ENCODE measurements at regions not wholly inside any gene's neighbourhood (a gene's known extent, or its start where the extent isn't known, plus 50 kb on each side); places are given as distances from the start of the nearest gene placed in this dataset.
"Not testable (repeated sequence)": the region's sequence is repeated elsewhere in the genome, so short reads cannot be mapped to it uniquely, and the experiment has no call there.

DNA sequence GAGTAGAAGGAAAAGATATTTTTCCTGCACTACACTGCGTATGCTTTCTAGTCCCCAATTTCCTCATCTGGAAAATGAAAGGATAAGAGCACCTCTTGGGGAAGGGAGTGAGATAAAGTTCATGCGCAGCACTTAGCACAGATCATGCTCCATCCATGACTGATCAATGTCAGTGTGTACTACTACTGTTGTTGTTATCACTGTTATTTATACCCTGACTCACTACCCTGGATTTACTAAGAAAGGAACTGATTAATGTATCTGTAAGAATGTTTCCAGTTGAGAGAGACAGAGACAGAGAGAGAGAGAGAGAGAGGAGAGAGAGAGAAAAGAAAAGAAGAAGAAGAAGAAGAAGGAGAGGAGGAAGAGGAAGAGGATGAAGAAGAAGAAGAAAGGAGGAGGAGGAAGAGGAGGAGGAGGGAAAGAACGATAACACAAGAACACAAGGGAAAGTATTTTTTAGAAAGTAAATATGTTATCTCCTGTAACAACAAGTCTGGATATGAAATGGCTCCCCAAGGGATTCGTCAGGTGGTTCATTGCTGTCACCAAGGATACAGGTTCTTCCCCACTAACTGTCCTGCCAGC is 212.2 kb upstream of the PROK2 start:
- DNase-seq, result no peak

DNA sequence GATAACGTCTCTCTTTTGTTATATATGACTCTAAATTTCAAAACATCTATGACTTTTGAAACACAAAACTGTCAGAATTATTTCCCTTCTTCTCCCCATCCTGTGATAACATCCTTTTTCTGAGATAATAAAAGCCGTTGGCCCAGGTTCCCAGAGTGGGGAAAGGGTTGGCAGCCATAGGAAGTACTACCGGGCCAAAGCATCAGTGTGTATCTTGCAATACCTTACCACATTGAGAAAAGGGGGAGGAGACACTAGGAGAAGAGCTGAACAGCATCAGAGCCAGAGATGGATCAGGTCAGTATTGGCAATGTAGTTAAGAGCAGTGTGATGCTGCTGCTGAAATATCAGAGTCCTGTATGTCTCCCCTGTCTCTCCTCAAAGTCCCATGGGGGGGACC is 210.0 kb upstream of the PROK2 start:
- DNase-seq, result no peak

DNA sequence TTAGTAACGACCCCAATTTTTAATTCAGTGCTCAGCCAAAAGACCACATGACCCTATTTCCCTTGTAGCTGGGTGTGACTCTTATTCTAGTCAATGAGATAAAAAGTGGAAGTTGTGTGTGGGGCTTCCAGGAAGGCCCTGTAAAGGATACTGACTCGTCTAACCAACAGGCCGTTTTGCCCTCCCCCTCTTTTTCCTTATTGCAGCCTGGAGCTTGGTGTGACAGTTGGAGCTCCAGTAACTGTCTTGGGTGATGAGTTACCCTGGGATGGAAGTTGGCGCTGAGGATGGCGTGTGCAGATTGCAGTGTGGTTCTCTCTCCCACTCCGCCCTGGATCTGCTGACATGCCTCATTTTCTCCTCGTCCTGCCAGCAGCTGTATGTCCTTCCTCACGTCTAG is 209.3 kb upstream of the PROK2 start:
- DNase-seq, result no peak

DNA sequence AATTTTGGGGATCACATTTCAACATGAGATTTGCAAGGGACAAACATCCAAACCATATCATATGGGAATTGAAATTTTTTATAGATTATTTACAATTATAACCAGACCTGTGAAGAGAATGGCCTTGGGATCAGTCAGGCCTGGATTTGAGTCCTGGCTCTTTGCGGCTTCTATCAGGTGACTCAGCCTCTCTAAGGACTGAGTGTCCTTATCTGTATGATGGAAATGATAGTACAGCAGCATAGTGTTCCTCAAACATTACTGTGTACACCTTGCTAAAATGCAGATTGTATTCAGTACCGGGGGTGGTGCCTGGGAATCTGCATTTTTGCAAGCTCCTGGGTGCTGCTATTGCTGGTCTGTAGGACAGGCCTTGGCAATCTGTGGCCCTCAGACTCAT is 206.7 kb upstream of the PROK2 start:
- DNase-seq, result no peak

DNA sequence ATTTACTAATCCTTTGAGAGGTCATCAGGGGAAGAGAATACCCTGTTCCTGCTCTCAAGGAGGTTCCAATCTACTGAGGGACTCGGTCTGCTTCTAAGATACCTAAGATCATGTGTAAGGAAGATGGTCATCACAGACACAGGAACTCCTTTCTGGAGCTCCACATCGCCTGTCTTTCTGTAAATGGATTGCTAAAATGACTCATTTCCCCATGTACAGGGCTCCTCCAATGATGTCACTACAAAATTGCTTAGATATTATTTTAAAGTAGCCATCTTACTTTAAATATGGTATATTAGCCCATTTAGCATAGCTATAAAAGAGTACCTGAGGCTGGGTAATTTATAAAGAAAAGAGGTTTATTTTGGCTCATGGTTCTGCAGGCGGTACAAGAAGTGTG is 206.1 kb upstream of the PROK2 start:
- no peak for DNase-seq

DNA sequence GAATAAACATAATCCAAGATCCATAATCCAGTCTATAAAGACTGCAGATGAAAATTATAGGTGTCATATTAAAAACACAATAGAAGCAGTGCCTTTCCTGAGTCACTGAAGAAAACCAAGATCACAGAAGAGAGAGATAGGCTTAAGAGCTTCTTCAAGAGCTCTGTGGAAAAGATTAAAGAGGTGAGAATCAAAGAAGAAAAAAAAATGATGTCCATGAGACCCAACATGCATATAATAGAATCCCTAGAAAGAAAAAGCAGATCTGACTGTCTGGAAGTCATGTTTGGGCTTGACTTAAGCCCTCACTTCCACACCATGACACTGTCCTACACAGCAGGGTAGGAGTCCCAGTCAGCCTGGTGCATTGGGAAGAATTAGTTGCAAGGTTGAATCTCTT is 205.6 kb upstream of the PROK2 start:
- no peak for DNase-seq

DNA sequence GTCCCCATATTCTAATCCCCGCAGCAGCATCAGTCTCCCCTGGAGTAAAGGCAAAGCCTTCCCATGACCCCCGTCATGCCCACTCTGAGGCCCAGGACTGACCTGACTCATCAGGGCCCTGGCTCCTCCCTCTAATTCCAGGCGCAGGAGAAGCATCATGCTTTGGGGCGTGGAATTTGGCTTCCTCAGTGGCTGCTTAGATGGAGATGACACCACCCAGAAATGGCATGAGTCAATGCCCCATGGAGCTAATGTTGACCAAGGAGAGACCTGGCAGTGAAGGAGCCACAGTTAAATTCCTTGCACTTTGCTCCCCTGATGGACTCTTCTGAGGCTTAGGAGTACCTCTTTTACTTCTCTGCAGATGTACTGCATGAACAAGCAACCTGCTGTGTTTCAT is 204.2 kb upstream of the PROK2 start:
- DNase-seq, result no peak

DNA sequence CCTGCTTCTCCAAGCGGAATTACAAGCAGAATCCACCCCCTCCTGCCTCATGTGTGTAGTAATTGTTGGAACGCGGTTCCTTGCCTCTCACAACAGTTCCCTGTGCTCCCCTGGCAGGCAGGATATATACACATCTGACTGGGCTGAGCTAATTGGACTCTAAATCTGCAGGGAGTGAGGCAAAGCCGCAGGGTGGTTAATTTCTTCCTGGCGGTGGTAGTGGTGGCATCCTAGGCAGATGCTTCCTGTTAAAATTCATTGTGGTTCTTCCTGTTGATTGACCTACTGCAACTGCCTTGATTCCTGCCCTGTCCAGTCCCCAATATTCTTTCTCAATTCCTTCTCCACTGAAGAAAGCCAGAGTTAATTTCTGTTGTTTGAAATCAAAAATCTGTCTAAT is 202.9 kb upstream of the PROK2 start:
- no peak for DNase-seq

DNA sequence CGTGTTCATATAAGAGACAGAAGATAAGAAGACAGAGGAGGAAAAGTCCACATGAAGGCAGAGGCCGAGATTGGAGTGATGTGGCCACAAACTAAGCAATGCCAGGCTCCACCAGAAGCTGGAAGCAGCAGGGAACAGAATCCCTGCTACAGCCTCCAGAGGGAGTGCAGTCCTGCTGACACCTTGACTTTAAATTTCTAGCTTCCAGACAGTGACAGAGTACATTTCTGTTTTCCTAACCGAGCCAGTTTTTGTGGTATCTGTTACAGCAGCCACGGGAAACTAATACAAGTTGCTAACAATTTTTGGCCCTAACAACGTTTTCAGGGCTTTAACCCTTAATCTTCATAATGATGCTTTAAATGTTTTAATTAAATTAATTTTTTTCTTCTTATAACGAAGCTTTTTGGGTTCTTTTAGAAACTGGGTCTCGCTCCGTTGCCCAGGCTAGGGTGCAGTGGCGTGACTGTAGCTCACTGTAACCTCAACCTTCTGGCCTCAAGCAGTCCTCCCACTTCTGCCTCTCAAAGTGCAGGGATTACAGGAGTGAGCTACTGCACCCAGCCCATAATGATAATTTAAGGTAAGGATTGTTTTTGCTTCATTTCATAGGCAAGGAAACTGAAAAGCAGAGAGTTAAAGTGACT is 202.3 kb upstream of the PROK2 start:
- no peak for DNase-seq

DNA sequence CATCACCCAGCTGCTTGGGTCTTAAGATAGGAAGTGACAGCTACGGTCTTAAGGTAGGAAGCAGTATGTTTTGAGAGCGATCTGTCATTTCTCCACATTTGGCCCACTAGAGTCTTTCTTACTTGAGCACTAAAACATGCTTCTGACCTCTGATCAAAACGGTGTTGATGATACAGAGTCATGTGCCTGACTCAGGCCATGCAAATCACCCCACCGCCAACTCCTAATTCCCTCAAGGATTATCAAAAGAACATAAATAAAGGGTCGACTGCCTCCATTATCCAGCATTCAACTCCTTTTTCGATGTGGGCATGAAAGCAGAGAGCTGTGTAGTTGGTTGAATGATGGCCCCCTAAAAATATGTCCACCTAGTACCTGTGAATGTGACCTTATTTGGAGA is 201.7 kb upstream of the PROK2 start:
- no peak for DNase-seq

DNA sequence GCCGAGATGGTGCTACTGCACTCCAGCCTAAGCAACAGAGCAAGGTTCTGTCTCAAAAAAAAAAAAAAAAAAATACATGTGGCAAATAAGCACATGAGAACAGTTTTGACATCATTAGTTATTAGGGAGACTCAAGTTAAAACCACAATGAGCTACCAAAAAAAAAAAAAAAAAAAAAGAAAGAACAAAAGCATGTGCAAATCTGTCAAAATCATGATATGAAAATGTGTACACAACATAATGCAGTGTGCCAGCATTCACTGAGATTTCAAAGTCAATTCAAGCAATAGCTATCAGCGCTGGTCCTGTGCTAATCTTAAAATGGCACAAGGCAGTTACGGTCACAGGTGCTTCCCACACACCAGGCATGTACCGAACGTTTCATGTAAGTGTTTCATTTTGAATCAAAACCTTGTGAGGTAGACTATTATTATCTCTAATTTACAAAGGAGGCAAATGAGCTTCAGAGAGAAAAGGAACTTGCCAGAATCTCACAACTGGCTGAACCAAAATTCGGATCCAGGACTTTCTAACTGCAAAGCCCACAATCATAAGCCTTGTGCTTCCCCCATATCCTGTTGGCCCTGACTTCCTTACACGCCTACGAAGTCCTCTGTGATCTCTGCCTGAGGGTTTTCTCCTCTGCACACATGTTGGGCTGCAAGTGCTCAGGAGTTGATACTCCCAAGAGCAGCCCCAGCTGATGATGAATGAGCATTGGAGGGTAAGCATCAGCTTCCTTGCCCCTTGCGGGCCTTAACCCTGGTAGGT is 200.1 kb upstream of the PROK2 start:
- DNase-seq, result no peak

DNA sequence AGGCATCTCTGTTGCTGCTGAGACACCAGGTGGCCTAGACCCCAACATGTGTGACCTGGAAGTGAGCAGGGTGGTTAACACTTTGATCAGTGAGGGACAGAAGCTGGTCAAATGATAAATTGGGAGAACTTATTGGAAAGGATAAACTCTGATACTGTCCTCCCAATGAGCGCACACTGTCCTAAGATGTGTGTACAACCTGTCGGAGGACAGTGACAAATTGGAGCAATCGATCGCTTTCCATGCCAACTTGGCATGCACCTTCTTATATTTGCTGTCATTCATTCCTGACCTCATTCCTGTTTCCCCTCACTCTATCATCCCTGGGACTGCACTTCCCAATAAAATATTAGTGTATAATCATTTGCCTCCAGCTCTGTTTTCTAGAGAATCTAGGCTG is 198.7 kb upstream of the PROK2 start:
- no peak for DNase-seq

DNA sequence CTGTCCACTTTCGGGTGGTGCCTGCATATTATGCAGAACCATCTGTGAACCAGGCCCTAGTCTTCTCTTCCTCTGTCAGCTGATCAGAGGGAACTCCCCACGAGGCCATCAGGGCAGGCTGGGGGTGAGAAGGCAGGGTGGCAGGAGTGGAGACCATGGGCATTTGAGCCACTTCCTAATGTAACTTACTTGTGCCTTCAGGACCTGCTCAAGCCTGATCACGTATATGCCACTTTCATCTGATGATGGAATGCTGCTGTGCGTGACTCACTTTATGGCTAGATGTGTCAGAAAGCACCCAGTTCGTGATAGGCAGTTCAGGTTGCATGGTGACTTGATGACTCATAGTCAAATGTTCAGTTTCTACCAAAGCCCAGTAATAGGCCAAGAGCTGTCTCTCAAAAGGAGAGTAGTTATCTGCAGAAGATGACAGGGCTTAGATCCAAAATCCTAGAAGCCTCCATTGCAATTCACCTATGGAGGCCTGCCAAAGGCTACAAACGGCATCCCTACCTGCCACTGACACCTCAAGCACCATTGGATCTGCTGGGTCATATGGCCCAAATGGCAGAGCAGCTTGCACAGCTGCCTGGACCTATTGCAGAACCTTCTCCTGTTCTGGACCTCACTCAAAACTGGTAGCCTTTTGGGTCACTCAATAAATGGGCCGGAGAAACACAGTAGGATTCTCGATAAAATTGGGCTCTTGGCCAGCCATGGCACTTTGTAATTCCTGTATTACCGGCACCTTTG is 197.7 kb upstream of the PROK2 start:
- DNase-seq, result not testable (repeated sequence)

DNA sequence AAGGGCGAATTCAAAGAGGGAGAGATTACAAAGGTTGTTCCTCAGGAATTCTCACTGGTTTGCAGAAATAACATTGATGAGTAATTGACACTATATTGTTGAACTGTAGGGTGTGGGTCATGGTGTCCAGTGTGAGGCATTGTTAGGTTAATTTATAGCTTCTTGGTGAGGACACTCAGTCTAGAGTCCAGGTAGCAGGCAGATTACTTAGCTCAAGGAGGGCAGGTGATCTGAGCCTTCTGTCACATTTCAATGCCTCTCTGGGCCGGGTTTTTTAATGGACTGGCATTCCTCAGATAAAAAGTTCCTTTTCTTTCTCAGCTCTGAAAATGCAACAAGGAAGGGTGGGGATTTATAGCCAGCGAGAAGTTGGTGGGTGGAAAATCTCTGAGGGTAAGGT is 194.2 kb upstream of the PROK2 start:
- DNase-seq, result no peak

DNA sequence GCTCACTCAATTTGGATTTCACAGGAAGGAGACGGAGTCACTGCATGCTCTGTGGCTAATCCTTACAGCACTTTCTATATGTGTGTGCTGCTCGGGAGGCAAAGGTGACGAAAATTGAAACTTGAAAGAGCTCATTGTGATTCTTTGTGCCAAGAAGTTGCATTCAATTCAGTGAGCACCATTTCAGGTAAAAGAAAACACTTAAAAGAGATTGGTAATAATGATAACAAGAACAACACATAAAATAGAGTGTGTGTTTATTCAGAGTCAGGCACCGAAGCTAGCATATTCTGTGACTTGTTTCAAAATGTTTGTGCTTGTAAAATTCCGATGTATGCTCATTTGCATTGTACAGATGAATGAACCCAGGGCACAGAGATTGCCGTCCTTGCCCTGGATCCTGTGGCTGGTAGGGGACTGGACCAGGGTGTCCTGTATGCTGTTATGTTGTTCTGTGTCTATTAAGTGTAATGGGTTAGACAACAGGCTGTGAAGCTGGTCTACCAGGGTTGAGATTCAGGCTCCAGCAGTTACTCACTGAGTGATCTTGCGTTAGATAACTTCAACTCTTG is 193.3 kb upstream of the PROK2 start:
- DNase-seq, result no peak

DNA sequence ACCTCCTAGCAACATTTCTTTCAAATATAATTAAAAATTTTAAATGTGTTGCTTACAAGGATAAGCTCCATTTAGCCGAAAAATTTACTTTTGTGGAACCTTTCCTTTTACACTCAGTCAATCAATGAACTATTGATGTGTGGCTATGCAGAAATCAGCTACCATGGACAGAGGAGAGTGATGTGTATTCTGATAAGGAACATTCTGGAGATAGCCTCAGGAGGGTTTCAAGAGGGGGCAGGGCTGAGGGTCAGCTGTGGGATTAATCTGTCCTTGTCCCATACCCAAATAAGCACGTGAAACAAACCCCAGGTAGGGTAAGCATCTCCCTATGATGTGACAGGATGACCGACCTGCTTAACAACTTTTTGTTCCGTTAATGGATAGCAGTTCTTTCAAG is 192.6 kb upstream of the PROK2 start:
- DNase-seq, result no peak

DNA sequence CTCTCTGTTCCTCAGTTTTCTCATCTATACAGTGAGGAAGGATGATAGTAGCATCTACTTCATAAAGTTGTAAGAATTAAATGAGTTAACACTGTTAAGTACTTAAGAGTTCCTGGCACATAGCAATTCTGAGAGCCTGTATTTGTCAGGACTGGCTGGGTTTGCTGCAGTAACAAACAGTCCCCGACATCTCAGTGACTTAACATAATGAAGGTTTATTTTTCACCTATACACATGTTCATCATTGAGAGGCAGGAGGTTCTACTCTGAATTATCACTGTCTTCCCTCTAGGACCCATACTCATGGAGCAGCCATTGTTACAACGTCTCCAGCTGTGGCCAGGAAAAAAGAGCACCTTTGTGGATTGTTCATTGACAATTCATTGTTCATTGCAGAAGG is 190.6 kb upstream of the PROK2 start:
- DNase-seq, result no peak

DNA sequence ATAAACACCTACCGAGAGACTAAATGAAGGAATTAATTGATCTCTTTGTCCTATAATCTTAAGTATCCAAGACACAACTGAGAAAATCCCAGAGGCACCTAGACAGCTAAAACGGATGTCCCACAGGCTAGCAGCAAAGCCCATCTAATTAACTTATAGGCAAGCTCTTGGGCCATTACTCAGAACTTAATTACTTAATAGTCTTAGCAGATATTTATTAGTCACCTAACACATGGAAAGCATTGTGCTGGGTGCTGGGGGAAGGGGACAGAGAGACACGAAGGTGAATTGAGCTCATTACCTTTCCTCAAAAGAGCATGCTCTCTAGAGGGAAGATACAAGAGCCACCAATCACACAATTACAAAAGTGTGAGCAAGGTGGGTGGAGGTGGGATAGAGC is 189.8 kb upstream of the PROK2 start:
- no peak for DNase-seq

DNA sequence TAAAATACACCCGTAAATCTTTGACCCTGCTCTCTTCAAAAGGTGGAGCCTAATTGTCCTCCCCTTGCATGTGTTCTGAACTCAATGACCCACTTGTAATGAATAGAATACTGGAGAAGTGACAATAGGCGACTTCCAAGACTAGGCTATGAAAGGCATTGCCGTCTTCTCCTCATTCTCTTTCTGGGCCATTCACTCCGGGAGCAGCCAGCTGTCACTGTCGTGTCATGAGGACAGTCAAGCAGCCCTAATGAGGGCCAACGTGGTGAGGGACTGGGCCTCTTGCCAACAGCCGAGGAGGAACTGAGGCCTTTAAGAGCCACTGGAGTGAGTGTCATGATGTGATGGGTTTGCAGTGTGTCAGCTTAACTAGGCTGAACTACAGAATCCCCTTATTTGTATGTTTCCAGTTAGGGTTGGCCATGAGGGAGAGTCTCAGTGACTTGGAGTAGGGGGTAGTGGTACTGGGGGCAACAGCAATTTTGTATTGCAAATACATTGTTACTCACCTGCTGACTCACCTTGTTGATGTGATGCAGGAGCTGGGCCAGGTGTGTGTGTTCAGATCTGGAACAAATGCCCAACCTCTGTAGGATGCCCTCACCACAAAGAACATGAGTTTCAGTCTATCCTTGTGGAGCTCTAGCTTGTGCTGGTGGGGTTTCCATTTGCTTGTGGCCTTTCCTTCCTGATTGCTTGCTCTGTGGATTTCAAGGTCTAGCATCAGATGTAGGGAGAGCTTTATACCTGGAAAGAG is 188.5 kb upstream of the PROK2 start:
- peak; percentile 41 for DNase-seq

DNA sequence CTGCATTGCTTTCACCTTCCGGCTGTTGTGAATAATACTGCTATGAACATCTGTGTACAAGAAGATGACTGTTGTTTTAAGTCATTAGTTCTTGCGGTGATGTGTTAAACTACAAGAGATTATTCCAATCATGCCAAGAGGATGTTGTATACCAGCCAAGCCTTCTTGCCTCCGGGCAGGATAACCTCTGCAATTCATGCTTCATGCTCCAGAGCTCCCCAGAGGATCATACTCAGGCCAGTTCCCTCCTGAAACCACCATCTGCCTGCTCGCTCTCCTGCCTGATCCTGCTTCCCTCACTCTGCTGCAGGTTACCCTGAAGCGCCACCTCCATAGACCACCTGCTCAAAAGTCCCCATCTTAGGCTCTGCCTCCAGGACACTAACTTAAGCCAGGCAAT is 187.1 kb upstream of the PROK2 start:
- peak; percentile 26 for DNase-seq

DNA sequence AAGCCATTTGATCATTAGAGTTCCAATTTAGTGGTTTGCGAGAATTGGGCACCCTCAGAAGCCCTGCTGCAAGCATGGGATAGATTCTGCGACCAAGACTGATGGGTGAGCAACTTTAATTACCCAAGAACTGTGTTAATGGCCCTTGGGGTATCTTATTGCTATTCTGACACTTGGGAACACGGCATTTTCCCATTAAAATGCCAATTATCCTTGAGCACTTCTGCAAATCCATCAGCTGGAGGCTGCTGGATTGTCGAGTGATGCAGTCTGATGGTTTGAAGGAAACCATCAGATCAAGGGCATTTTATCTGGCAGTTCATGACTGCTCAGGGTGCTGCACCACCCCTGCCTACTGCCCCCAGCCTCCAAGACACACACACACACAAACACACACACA is 183.6 kb upstream of the PROK2 start:
- DNase-seq, result peak; percentile 60

DNA sequence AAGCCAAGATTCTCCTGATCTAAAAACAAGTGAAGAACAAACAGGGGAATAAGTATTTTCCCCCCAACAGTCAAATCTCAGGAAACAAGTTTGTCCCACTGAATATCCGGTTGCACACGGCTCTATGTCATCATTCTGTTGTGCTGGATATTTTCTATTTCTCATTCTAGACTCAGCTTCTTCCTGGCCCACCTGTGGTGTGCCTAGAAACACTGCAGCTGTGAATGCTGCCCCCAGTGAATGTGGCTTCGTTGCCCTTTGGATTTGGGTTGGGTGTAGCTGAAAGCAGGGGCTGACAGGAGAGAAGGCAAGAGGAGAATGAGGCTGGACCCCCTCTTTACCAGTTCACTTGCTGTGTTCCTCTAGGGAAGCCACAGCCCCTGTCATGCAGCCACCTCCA is 181.2 kb upstream of the PROK2 start:
- no peak for DNase-seq

DNA sequence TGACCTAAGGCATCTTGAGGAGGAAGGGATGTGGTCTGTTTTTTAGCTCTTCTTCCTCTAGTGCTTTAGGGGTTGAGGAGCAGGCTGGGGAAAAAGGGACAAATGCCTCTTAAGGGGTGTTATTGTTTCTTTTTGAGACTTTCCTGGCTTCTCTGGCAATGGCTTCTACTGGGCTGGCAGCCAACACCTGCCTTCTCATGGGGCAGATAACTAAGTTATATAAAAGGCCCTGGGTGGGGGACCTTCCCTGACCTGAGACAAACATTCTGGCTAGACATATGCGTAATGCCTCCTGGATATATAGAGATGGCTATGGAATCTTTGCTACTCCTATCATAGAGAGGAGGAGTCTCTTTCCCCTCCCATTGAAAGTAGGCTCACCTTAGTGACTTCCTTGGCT is 179.2 kb upstream of the PROK2 start:
- DNase-seq, result no peak
